ENCODE measurements at regions not wholly inside any gene's neighbourhood (a gene's known extent, or its start where the extent isn't known, plus 50 kb on each side); places are given as distances from the start of the nearest gene placed in this dataset.
A peak's percentile ranks its signal among the peaks of the same experiment; 100 is the strongest.

DNA sequence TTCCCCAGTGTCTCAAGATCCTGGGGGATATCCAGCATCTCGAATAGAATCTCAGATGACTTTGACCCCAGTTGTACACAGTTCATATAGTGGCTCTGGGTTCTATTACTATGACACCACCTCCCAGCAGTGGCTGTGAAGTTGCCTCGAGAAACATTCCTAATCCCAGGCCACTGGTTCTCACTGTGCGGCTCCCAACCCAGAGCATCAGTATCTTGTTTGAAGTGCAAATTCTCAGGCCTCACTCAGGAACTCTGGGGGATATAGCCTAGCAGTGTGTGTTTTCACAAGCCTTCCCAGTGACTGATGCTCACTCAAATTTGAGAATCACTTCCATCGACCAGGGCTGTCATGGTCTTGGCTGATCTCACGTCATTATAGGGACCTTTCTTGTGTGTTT is 69.3 kb upstream of the IGF1 start:
- no peak for DNase-seq (ENCODE audit: low read depth)
- H3K4me3 ChIP-seq (ENCODE audit: low read depth, low read length) = no peak overlapping the region

- no peak overlapping the region for H3K4me3 ChIP-seq (ENCODE audit: low read depth, low read length)
- DNase-seq (ENCODE audit: low read depth) = no peak
These were observed 68.2 kb upstream of the IGF1 start for GRCh38 chr12:102548543-102548942.

DNA sequence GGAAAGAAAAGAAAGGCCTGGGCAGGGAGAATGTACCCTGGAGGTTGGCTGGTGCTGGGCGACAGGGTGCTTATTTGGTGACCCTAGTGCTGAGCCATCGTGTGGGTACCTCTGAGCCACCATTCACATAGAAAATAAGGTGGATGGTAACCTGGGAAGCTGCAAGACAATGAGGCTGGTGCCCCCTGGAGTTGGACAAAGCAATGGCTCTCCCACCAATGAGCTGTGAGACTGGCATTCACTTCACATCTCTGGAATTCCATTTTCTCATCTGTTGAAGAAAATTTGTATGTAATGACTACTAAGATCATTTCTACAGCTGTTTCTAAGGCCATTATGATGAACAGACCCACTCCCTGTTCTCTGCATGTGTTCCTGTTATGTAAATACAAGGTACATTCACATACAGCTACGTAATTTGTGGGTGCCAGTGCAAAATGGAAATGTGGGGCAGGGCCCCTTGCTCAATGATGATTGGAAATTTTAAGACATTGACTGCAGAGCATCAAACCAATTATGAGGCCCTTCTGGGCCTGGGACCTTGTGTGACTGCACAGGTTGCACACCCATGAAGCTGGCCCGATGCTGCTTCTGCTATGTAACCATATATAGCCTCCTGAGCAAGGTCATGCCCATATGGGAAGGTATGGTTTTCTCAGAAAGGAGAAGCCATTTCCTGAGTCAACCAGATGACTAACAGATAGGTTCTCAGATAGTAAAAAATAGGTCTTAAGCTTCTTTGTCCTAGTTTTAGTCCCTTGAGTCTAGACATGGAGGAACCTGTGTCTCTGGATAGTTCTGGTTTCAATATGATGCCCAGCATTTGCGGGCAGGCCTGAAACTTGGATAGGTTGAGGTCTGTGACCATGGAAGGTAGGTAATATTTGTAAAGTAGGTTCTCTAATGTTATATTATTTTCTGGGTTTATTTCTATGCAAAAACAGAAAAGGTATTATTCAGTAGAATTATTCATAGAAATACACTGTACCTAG is 63.4 kb upstream of the IGF1 start:
- no peak for DNase-seq (ENCODE audit: low read depth)
- no peak overlapping the region for H3K4me3 ChIP-seq (ENCODE audit: low read depth, low read length)

GRCh38 chr12:102542816-102543440 is 62.6 kb upstream of the IGF1 start:
- no peak overlapping the region for H3K4me3 ChIP-seq (ENCODE audit: low read depth, low read length)
- no peak for DNase-seq (ENCODE audit: low read depth)

GRCh38 chr12:102540815-102541385 is 60.5 kb upstream of the IGF1 start:
- H3K4me3 ChIP-seq (ENCODE audit: low read depth, low read length) = no peak overlapping the region
- no peak for DNase-seq (ENCODE audit: low read depth)

GRCh38 chr12:102539651-102540553 is 59.5 kb upstream of the IGF1 start:
- peak; percentile 53 for DNase-seq (ENCODE audit: low read depth)
- no peak overlapping the region for H3K4me3 ChIP-seq (ENCODE audit: low read depth, low read length)

- DNase-seq (ENCODE audit: low read depth) = no peak
- no peak overlapping the region for H3K4me3 ChIP-seq (ENCODE audit: low read depth, low read length)
These were observed 54.9 kb upstream of the IGF1 start for GRCh38 chr12:102535306-102535705.

- no peak for DNase-seq (ENCODE audit: low read depth)
- no peak overlapping the region for H3K4me3 ChIP-seq (ENCODE audit: low read depth, low read length)
These were observed 54.5 kb upstream of the IGF1 start for GRCh38 chr12:102534899-102535298.

GRCh38 chr12:102533483-102534215 is 53.3 kb upstream of the IGF1 start:
- no peak overlapping the region for H3K4me3 ChIP-seq (ENCODE audit: low read depth, low read length)
- no peak for DNase-seq (ENCODE audit: low read depth)
